COLO668 (cell line): ENCODE measurements at regions not wholly inside any gene's neighbourhood (a gene's known extent, or its start where the extent isn't known, plus 50 kb on each side); places are given as distances from the start of the nearest gene placed in this dataset.

ENCODE experiments used
- DNase-seq: peaks from one replicate; lab custom pipeline; 2025; ENCODE audit not compliant: unreplicated experiment; lab: John Stamatoyannopoulos, UW

GRCh38 chr7:16235147-16236114 is 185.9 kb downstream of the CRPPA start:
- no peak for DNase-seq

GRCh38 chr7:16234493-16235146 is 186.7 kb downstream of the CRPPA start:
- DNase-seq = no peak

- no peak for DNase-seq
Measured at GRCh38 chr7:16233517-16233916, 187.8 kb downstream of the CRPPA start.

- no peak for DNase-seq
Measured at GRCh38 chr7:16232273-16232672, 189.1 kb downstream of the CRPPA start.

GRCh38 chr7:16223963-16224707 is 197.2 kb downstream of the CRPPA start:
- no peak for DNase-seq

- DNase-seq = no peak
Measured at GRCh38 chr7:16212610-16213009, 208.7 kb downstream of the CRPPA start.

GRCh38 chr7:16212032-16212431 is 209.3 kb downstream of the CRPPA start:
- no peak for DNase-seq

- no peak for DNase-seq
Measured at GRCh38 chr7:16211402-16211925, 209.9 kb downstream of the CRPPA start.

GRCh38 chr7:16210171-16210570 is 211.2 kb downstream of the CRPPA start:
- no peak for DNase-seq

- DNase-seq = no peak
Measured at GRCh38 chr7:16207321-16207720, 214.0 kb downstream of the CRPPA start.

- no peak for DNase-seq
Measured at GRCh38 chr7:16205466-16205865, 215.9 kb downstream of the CRPPA start.

- DNase-seq = no peak
Measured at GRCh38 chr7:16204953-16205352, 216.4 kb downstream of the CRPPA start.

GRCh38 chr7:16203065-16203464 is 218.3 kb downstream of the CRPPA start:
- DNase-seq = no peak

GRCh38 chr7:16202303-16202702 is 219.0 kb downstream of the CRPPA start:
- DNase-seq = no peak

- DNase-seq = no peak
Measured at GRCh38 chr7:16200591-16200990, 220.7 kb downstream of the CRPPA start.

- no peak for DNase-seq
Measured at GRCh38 chr7:16193631-16194030, 227.7 kb downstream of the CRPPA start.

- no peak for DNase-seq
Measured at GRCh38 chr7:16189026-16189715, 232.2 kb downstream of the CRPPA start.

GRCh38 chr7:16187131-16187530 is 234.2 kb downstream of the CRPPA start:
- DNase-seq = no peak

- no peak for DNase-seq
Measured at GRCh38 chr7:16178585-16178984, 242.8 kb downstream of the CRPPA start.

- no peak for DNase-seq
Measured at GRCh38 chr7:16178092-16178491, 243.2 kb downstream of the CRPPA start.

- no peak for DNase-seq
Measured at GRCh38 chr7:16174253-16174652, 247.1 kb downstream of the CRPPA start.
